Skeletal muscle tissue (tissue), 3 donors: ENCODE measurements at regions not wholly inside any gene's neighbourhood (a gene's known extent, or its start where the extent isn't known, plus 50 kb on each side); places are given as distances from the start of the nearest gene placed in this dataset.

ENCODE experiments used
- H3K27ac ChIP-seq: one replicate; pipeline ENCODE4 v1.7.0; 2013; ENCODE audit warnings: mild to moderate bottlenecking, low read depth, low read length, inconsistent platforms
- H3K27me3 ChIP-seq, 3 donors: one replicate each; pipeline ENCODE4 v1.7.0; 2013; ENCODE audit warnings: low read length in 3 of 3; ENCODE audit not compliant: control insufficient read depth in 3 of 3, insufficient read depth in 3 of 3
- H3K36me3 ChIP-seq, 3 donors: one replicate each; pipeline ENCODE4 v1.7.0; 2013; ENCODE audit warnings: low read length in 3 of 3; ENCODE audit not compliant: control insufficient read depth in 3 of 3, insufficient read depth in 3 of 3
- H3K4me1 ChIP-seq, 3 donors: one replicate each; pipeline ENCODE4 v1.7.0; 2013; ENCODE audit warnings: low read length in 3 of 3, mild to moderate bottlenecking in 3 of 3; ENCODE audit not compliant: control insufficient read depth in 3 of 3, insufficient read depth in 3 of 3
- H3K4me3 ChIP-seq, 3 donors: one replicate each; pipeline ENCODE4 v1.7.0; 2013; ENCODE audit warnings: low read length in 3 of 3
- H3K9ac ChIP-seq, 3 donors: one replicate each; pipeline ENCODE4 v1.7.0; 2013; ENCODE audit warnings: low read length in 3 of 3, mild to moderate bottlenecking in 3 of 3, moderate library complexity in 2 of 3, low read depth in 1 of 3
- H3K9me3 ChIP-seq, 3 donors: one replicate each; pipeline ENCODE4 v1.7.0; 2013; ENCODE audit warnings: low read length in 3 of 3; ENCODE audit not compliant: control insufficient read depth in 3 of 3
- donor health status: Osteomylitis.

DNA sequence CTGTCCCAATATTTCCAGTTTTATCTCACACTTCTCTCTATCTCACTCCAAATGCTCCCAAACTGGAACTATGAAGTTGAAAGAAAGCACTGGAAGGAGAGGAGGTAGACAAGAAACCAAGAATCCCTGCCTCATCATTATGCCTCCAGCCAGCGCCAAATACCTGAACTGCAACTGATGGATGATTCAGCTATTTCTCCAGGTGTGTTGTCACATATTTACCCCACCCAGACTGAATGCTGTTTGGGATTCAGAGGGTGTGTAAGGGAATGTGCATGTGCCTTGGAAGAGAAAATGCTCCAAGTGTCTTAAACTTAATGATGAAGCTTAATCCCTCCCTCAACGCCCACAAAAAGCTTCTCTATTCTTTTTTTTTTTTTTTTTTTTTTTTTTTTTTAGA, 269.5 kb upstream of the ATP11B start:
- H3K27me3 ChIP-seq, result no peaks in the 10 kb centered on the region
- no peak overlapping the region for H3K4me3 ChIP-seq
- no peak overlapping the region for H3K9ac ChIP-seq
- no peaks in the 10 kb centered on the region for H3K36me3 ChIP-seq
- no peak overlapping the region for H3K27ac ChIP-seq
- no peaks in the 10 kb centered on the region for H3K9me3 ChIP-seq
- H3K4me1 ChIP-seq, result no peaks in the 10 kb centered on the region

DNA sequence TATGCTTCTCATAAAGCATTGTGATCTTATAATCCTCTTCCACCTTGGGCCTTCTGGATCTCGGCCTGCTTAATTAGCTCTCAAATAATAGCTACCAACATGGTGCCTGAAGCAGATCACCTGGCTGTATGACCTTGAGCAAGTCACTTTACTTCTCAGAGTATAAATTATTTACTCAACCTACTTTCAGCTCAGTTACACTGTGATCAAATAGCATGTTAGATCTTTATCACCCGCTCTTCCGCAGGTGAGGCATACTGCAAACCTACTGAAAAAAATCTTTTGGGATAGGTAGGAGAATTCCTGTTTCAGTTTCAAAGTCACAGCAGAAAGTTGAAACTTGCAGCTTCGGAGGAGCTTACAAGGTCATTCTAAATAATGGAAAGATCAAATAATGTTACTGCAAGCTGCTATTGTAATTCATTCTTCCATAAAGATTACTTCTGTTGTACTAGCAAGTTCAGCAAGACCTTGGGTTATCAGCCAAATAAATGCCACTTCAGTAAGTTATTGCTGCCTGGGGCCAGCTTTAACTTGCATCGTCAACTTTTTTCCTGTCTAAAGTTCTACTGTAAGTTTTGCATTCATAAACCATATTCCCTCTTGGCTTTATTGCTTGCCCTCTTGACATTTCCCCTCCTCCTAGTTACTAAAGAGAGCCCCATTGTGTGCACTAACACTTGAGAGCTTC, 268.4 kb upstream of the ATP11B start:
- H3K4me3 ChIP-seq, result no peak overlapping the region
- no peaks in the 10 kb centered on the region for H3K36me3 ChIP-seq
- H3K9me3 ChIP-seq, result no peaks in the 10 kb centered on the region
- H3K27me3 ChIP-seq, result no peaks in the 10 kb centered on the region
- H3K4me1 ChIP-seq, result no peaks in the 10 kb centered on the region
- no peak overlapping the region for H3K9ac ChIP-seq
- H3K27ac ChIP-seq, result no peak overlapping the region

DNA sequence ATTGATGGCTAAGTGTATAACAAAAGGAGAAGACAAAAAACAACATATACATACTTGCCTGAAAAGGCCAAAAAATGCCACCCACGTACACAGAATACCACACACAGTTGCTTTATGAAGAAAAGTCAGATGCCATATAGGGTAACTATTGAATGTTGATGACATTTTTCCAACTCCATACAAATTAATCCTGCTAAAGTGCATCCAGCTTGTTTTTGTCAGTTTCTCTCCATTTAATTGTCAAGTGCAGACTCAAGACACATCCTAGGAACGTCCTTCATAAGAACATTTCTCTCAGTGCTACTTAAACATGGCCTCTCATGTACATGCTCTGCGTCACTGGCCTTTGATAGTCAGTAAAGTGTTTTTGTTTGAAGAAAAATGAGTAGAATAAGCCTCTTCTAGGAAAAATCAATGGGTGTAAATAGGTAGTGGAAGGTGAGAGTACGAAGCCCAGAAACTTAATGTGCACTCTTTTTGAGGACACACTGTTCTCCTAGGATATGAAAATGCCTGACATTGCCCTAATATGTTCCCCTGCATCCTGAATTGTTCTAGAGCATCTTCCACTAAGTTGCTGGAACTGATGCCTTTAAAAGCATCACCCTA, 267.4 kb upstream of the ATP11B start:
- no peaks in the 10 kb centered on the region for H3K36me3 ChIP-seq
- no peaks in the 10 kb centered on the region for H3K9me3 ChIP-seq
- H3K27me3 ChIP-seq, result no peaks in the 10 kb centered on the region
- no peak overlapping the region for H3K27ac ChIP-seq
- H3K9ac ChIP-seq, result no peak overlapping the region
- H3K4me3 ChIP-seq, result no peak overlapping the region
- no peaks in the 10 kb centered on the region for H3K4me1 ChIP-seq

- Histone ChIP-seq H3K4me3 (no peak overlapping the region), H3K9me3 (no peaks in the 10 kb centered on the region), H3K4me1 (no peaks in the 10 kb centered on the region), H3K9ac (no peak overlapping the region), H3K27me3 (no peaks in the 10 kb centered on the region), H3K36me3 (no peaks in the 10 kb centered on the region), H3K27ac (no peak overlapping the region)
Measured at GRCh38 chr3:182527745-182528144, 265.6 kb upstream of the ATP11B start.

DNA sequence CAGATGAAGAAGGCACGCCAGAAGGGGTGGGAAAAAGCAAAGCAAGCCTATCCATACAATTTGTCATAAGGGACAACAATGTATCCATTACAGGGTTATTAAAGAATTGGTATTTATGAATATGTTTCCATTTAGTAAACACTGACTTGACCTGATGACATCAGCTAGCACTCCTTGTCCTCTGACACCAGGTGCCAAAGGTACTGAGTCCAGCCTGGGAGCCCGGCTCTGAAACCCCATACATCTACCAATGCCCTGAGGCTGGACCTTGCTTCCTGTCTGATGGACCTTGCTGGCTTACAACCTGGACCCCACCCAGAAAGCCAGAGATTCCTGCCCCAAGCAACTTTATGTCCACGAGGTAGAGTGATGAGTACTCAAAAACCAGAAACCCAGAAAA, 263.0 kb upstream of the ATP11B start:
- Histone ChIP-seq H3K36me3 (no peaks in the 10 kb centered on the region), H3K9me3 (no peaks in the 10 kb centered on the region), H3K4me3 (no peak overlapping the region), H3K4me1 (no peaks in the 10 kb centered on the region), H3K27ac (no peak overlapping the region), H3K9ac (no peak overlapping the region), H3K27me3 (no peaks in the 10 kb centered on the region)

- Histone ChIP-seq H3K27ac (no peak overlapping the region), H3K4me3 (no peak overlapping the region), H3K36me3 (no peaks in the 10 kb centered on the region), H3K9me3 (no peaks in the 10 kb centered on the region), H3K4me1 (no peaks in the 10 kb centered on the region), H3K27me3 (no peaks in the 10 kb centered on the region), H3K9ac (no peak overlapping the region)
Measured at GRCh38 chr3:182533394-182533793, 259.9 kb upstream of the ATP11B start.

- no peaks in the 10 kb centered on the region for H3K9me3 ChIP-seq
- no peak overlapping the region for H3K27ac ChIP-seq
- no peaks in the 10 kb centered on the region for H3K36me3 ChIP-seq
- no peaks in the 10 kb centered on the region for H3K4me1 ChIP-seq
- H3K27me3 ChIP-seq, result no peaks in the 10 kb centered on the region
- H3K9ac ChIP-seq, result no peak overlapping the region
- no peak overlapping the region for H3K4me3 ChIP-seq
Measured at GRCh38 chr3:182544542-182544941, 248.8 kb upstream of the ATP11B start.

DNA sequence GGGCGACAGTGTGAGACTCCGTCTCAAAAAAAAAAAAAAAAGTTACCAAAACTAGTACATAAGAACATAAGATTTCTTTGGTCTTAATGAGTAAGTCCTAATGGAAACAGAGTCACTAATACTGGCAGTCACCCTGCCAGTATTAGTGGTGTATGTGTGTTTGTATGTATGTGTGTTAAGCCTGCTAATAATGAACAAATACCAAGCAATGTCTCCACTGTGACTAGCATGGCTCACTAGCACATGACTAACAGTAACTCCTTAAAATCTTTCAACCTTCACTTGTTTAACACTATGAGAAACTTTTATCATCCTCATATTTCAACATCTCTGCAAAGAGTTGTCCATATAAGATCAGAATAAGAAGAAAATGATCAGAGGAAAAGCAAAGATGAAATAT, 231.0 kb upstream of the ATP11B start:
- H3K27me3 ChIP-seq, result no peaks in the 10 kb centered on the region
- no peak overlapping the region for H3K27ac ChIP-seq
- H3K4me3 ChIP-seq, result no peak overlapping the region
- no peaks in the 10 kb centered on the region for H3K36me3 ChIP-seq
- H3K9me3 ChIP-seq, result no peaks in the 10 kb centered on the region
- no peaks in the 10 kb centered on the region for H3K4me1 ChIP-seq
- H3K9ac ChIP-seq, result no peak overlapping the region

DNA sequence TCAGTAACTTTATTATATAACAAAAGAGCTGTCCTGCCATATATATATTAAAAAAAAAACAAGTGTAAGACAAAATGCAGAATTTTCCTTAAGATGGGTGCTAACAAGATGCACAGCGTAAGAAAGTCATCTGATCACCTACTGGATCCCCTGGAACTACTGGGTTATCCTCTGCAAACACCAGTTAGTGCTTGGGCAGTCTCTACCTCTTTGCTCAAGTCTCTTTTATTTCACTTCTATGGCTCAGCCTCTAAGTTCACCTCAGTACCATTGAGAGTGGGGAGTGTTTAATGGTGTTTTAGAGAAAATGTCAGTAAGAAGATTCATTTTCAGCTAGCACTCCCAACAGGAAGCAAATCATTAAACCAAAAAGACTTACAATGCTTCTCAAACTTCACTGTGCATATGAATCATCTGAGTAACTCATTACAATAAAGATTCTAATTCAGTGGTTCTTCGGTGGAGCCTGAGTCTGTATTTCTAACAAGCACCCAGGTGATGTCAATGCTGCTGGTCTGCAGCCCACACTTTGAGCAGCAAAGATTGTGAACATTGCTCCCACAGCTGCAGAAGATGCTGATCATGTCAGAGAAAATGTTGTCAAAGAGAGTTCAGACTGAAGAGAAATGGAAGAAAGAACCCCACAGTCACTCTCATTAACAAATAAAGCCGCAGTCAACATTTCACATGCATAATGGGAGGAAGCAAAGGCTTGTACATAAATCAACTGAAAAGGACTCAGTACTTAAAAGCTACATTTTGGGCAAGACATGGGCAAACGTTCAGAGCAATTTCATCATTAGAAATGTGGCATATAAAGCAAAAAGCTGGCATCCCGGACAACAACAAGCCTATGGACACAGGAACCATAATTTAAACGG, 227.1 kb upstream of the ATP11B start:
- H3K4me1 ChIP-seq, result no peaks in the 10 kb centered on the region
- no peak overlapping the region for H3K27ac ChIP-seq
- H3K9ac ChIP-seq, result no peak overlapping the region
- H3K36me3 ChIP-seq, result no peaks in the 10 kb centered on the region
- no peak overlapping the region for H3K4me3 ChIP-seq
- no peaks in the 10 kb centered on the region for H3K27me3 ChIP-seq
- no peaks in the 10 kb centered on the region for H3K9me3 ChIP-seq

- H3K4me1 ChIP-seq, result no peaks in the 10 kb centered on the region
- H3K9ac ChIP-seq, result no peak overlapping the region
- H3K4me3 ChIP-seq, result no peak overlapping the region
- no peaks in the 10 kb centered on the region for H3K27me3 ChIP-seq
- H3K27ac ChIP-seq, result no peak overlapping the region
- H3K9me3 ChIP-seq, result no peaks in the 10 kb centered on the region
- H3K36me3 ChIP-seq, result no peaks in the 10 kb centered on the region
Measured at GRCh38 chr3:182567700-182568099, 225.6 kb upstream of the ATP11B start.
